ENCODE measurements at regions not wholly inside any gene's neighbourhood (a gene's known extent, or its start where the extent isn't known, plus 50 kb on each side); places are given as distances from the start of the nearest gene placed in this dataset.

GRCh38 chr3:3902161-3902560 lies 102.9 kb downstream of the LRRN1 start:
- H3F3A ChIP-seq (ENCODE audit: insufficient read depth, low read length, poor library complexity, severe bottlenecking) = no peaks in the 10 kb centered on the region
- H3K9me3 ChIP-seq (ENCODE audit: low read length) = no peaks in the 10 kb centered on the region
- no peaks in the 10 kb centered on the region for H3K79me2 ChIP-seq (replicated peaks; ENCODE audit: insufficient read depth, low read length)
- no peak overlapping the region for H3K9ac ChIP-seq (ENCODE audit: low read length)
- no peaks in the 10 kb centered on the region for H4K20me1 ChIP-seq (ENCODE audit: insufficient read depth)
- no peak overlapping the region for H3K4me2 ChIP-seq (ENCODE audit: low read length)
- H3K4me3 ChIP-seq (ENCODE audit: low read length) = no peak overlapping the region
- H3K36me3 ChIP-seq (ENCODE audit: insufficient read depth, low read length) = no peaks in the 10 kb centered on the region
- H3K27ac ChIP-seq (ENCODE audit: low read length) = no peak overlapping the region
- H2AFZ ChIP-seq (ENCODE audit: low read depth, low read length) = no peak overlapping the region
- no peaks in the 10 kb centered on the region for H3K27me3 ChIP-seq (ENCODE audit: insufficient read depth, low read depth, low read length)
- no peaks in the 10 kb centered on the region for H3K9me2 ChIP-seq (ENCODE audit: insufficient read depth, low read length)
- TF ChIP-seq CTCF (IDR thresholded peaks at IDR 0.05; ENCODE audit: poor library complexity, severe bottlenecking) = no peak
- TF ChIP-seq, protein P1, sequence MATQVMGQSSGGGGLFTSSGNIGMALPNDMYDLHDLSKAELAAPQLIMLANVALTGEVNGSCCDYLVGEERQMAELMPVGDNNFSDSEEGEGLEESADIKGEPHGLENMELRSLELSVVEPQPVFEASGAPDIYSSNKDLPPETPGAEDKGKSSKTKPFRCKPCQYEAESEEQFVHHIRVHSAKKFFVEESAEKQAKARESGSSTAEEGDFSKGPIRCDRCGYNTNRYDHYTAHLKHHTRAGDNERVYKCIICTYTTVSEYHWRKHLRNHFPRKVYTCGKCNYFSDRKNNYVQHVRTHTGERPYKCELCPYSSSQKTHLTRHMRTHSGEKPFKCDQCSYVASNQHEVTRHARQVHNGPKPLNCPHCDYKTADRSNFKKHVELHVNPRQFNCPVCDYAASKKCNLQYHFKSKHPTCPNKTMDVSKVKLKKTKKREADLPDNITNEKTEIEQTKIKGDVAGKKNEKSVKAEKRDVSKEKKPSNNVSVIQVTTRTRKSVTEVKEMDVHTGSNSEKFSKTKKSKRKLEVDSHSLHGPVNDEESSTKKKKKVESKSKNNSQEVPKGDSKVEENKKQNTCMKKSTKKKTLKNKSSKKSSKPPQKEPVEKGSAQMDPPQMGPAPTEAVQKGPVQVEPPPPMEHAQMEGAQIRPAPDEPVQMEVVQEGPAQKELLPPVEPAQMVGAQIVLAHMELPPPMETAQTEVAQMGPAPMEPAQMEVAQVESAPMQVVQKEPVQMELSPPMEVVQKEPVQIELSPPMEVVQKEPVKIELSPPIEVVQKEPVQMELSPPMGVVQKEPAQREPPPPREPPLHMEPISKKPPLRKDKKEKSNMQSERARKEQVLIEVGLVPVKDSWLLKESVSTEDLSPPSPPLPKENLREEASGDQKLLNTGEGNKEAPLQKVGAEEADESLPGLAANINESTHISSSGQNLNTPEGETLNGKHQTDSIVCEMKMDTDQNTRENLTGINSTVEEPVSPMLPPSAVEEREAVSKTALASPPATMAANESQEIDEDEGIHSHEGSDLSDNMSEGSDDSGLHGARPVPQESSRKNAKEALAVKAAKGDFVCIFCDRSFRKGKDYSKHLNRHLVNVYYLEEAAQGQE (IDR thresholded peaks at IDR 0.05; ENCODE audit: borderline replicate concordance) = no peak
- TF ChIP-seq RAD21 (conservative IDR thresholded peaks at IDR 0.05) = no peak
- TF ChIP-seq TAF1 (IDR thresholded peaks at IDR 0.05; ENCODE audit: low read depth) = no peak
- no peak for TF ChIP-seq EP300 (conservative IDR thresholded peaks at IDR 0.05; ENCODE audit: poor library complexity, severe bottlenecking)
- TF ChIP-seq MXI1 (conservative IDR thresholded peaks at IDR 0.05; ENCODE audit: poor library complexity, severe bottlenecking) = no peak
- no peak for TF ChIP-seq SMC3 (conservative IDR thresholded peaks at IDR 0.05; ENCODE audit: poor library complexity)
- TF ChIP-seq POLR2AphosphoS5 (IDR thresholded peaks at IDR 0.05) = no peak
- no peak for TF ChIP-seq EZH2 (IDR thresholded peaks at IDR 0.05; ENCODE audit: borderline replicate concordance, insufficient read depth, low read length, poor library complexity, severe bottlenecking)

DNA sequence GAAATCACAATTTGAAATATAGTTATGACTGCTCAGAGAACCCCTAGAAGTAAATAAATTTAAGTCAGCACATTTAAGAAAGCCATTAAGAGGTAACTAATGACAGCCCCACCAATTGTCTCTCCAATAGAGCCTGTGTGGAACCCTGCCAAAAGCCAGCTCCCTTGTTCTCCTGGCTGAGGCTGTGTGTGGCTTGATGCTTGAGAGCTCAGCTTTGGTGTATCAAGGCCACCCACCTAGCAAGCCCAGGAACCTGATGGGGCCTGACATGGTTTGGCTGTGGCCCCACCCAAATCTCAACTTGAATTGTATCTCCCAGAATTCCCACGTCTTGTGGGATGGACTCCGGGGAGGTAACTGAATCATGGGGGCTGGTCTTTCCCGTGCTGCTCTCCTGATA lies 106.9 kb downstream of the LRRN1 start:
- no peak overlapping the region for H3K4me2 ChIP-seq (ENCODE audit: low read length)
- H3K9me2 ChIP-seq (ENCODE audit: insufficient read depth, low read length) = no peaks in the 10 kb centered on the region
- H3K27me3 ChIP-seq (ENCODE audit: insufficient read depth, low read depth, low read length) = no peaks in the 10 kb centered on the region
- no peak overlapping the region for H3K27ac ChIP-seq (ENCODE audit: low read length)
- H3K79me2 ChIP-seq (replicated peaks; ENCODE audit: insufficient read depth, low read length) = no peaks in the 10 kb centered on the region
- H3F3A ChIP-seq (ENCODE audit: insufficient read depth, low read length, poor library complexity, severe bottlenecking) = no peaks in the 10 kb centered on the region
- no peak overlapping the region for H3K9ac ChIP-seq (ENCODE audit: low read length)
- H2AFZ ChIP-seq (ENCODE audit: low read depth, low read length) = no peak overlapping the region
- no peak overlapping the region for H3K4me3 ChIP-seq (ENCODE audit: low read length)
- H4K20me1 ChIP-seq (ENCODE audit: insufficient read depth) = no peaks in the 10 kb centered on the region
- H3K9me3 ChIP-seq (ENCODE audit: low read length) = no peaks in the 10 kb centered on the region
- H3K36me3 ChIP-seq (ENCODE audit: insufficient read depth, low read length) = no peaks in the 10 kb centered on the region
- TF ChIP-seq CTCF (IDR thresholded peaks at IDR 0.05; ENCODE audit: poor library complexity, severe bottlenecking) (no peak), RAD21 (conservative IDR thresholded peaks at IDR 0.05) (no peak), SMC3 (conservative IDR thresholded peaks at IDR 0.05; ENCODE audit: poor library complexity) (no peak), TAF1 (IDR thresholded peaks at IDR 0.05; ENCODE audit: low read depth) (no peak), POLR2AphosphoS5 (IDR thresholded peaks at IDR 0.05) (no peak), EP300 (conservative IDR thresholded peaks at IDR 0.05; ENCODE audit: poor library complexity, severe bottlenecking) (no peak), EZH2 (IDR thresholded peaks at IDR 0.05; ENCODE audit: borderline replicate concordance, insufficient read depth, low read length, poor library complexity, severe bottlenecking) (no peak), MXI1 (conservative IDR thresholded peaks at IDR 0.05; ENCODE audit: poor library complexity, severe bottlenecking) (no peak)
- TF ChIP-seq, protein P1 (IDR thresholded peaks at IDR 0.05; ENCODE audit: borderline replicate concordance) = no peak

All from neural cell (in vitro differentiated cells).